DMS53 treated with DMSO at 0.1 percent for 48 hours (cell line): ENCODE measurements at regions not wholly inside any gene's neighbourhood (a gene's known extent, or its start where the extent isn't known, plus 50 kb on each side); places are given as distances from the start of the nearest gene placed in this dataset.

Experiments
- DNase-seq: peaks from one replicate; lab custom pipeline; 2025; ENCODE audit not compliant: unreplicated experiment; lab: John Stamatoyannopoulos, UW

- no peak for DNase-seq
Measured at GRCh38 chr1:234537236-234537635, 58.3 kb upstream of the TARBP1 start.

GRCh38 chr1:234536741-234537140, 57.8 kb upstream of the TARBP1 start:
- DNase-seq, result no peak

GRCh38 chr1:234535763-234536515, 57.0 kb upstream of the TARBP1 start:
- DNase-seq, result no peak

GRCh38 chr1:234535218-234535617, 56.2 kb upstream of the TARBP1 start:
- DNase-seq, result no peak

GRCh38 chr1:234533975-234534876, 55.2 kb upstream of the TARBP1 start:
- DNase-seq, result no peak

GRCh38 chr1:234533034-234533891, 54.3 kb upstream of the TARBP1 start:
- no peak for DNase-seq

GRCh38 chr1:234532503-234532922, 53.5 kb upstream of the TARBP1 start:
- DNase-seq, result no peak

GRCh38 chr1:234531151-234531635, 52.2 kb upstream of the TARBP1 start:
- DNase-seq, result no peak

GRCh38 chr1:234530672-234531071, 51.7 kb upstream of the TARBP1 start:
- no peak for DNase-seq

GRCh38 chr1:234529950-234530237, 50.9 kb upstream of the TARBP1 start:
- DNase-seq, result no peak

- no peak for DNase-seq
Measured at GRCh38 chr1:234529095-234529949, 50.3 kb upstream of the TARBP1 start.
